Lower leg skin (tissue), 3 donors: ENCODE measurements at regions not wholly inside any gene's neighbourhood (a gene's known extent, or its start where the extent isn't known, plus 50 kb on each side); places are given as distances from the start of the nearest gene placed in this dataset.
A peak's percentile ranks its signal among the peaks of the same experiment; 100 is the strongest.
"Not testable (repeated sequence)": the region's sequence is repeated elsewhere in the genome, so short reads cannot be mapped to it uniquely, and the experiment has no call there.

ENCODE experiments used
- DNase-seq, 2 donors: peaks; one replicate each; pipeline ENCODE4 v3.0.0-alpha.2; 2019; ENCODE audit warnings: low spot score in 2 of 2
- H3K4me3 ChIP-seq: fragments of 200-600 bp; sonication (generic); 2 replicates; pipeline ENCODE4 v1.5.1; 2017; ENCODE audit warnings: mild to moderate bottlenecking, low read depth; ENCODE audit not compliant: poor library complexity, severe bottlenecking
- WGBS, 2 donors: methylation state at CpG; one replicate each; pipeline ENCODE4 v1.1.5; 2018; 5-methylcytosine and 5-hydroxymethylcytosine counted together
- intact Hi-C: fragments of 100-400 bp; cut with DNase I; formaldehyde crosslinking; loops from one replicate; pipeline ENCODE4 v1.15.0; 2023; ENCODE audit warnings: low total_unique reads

GRCh38 chr2:90287751-90288150 is 1596.3 kb downstream of the RPIA start:
- intact Hi-C loops, H3K4me3 ChIP-seq, DNase-seq: not testable (repeated sequence)

GRCh38 chr2:90288396-90288795 is 1596.9 kb downstream of the RPIA start:
- intact Hi-C loops, H3K4me3 ChIP-seq, DNase-seq: not testable (repeated sequence)
- WGBS, 2 donors: no CpG with 5 or more reads among the region's 7 CpGs

- WGBS, 2 donors: 72% methylated on average over 4 of the region's 6 CpGs; no CpG with 5 or more reads in 1 of the 2 donors
- intact Hi-C loops: not testable (repeated sequence)
- DNase-seq: peak in 1 of 2 donors; percentile 84
Observed at GRCh38 chr2:90289291-90289980, 1598.0 kb downstream of the RPIA start.

GRCh38 chr2:90290701-90291100 is 1599.2 kb downstream of the RPIA start:
- WGBS, 2 donors: 47 to 63% methylated on average over 2 to 4 of the region's 5 CpGs
- intact Hi-C loops, H3K4me3 ChIP-seq, DNase-seq: not testable (repeated sequence)

More at GRCh38 chr2:90289291-90289980, 1598.0 kb downstream of the RPIA start:
- H3K4me3 ChIP-seq: not testable (repeated sequence)

- intact Hi-C loops, H3K4me3 ChIP-seq: not testable (repeated sequence)
- WGBS, 2 donors: 37% methylated on average over 3 of the region's 5 CpGs; no CpG with 5 or more reads in 1 of the 2 donors
Observed at GRCh38 chr2:90291168-90291883, 1599.9 kb downstream of the RPIA start.

GRCh38 chr2:90291934-90292333 is 1600.5 kb downstream of the RPIA start:
- intact Hi-C loops, H3K4me3 ChIP-seq: not testable (repeated sequence)
- DNase-seq: peak in 1 of 2 donors; percentile 86
- 71% methylated on average over 1 of the region's 1 CpG; no CpG with 5 or more reads in 1 of the 2 donors for WGBS, 2 donors

More at GRCh38 chr2:90291168-90291883, 1599.9 kb downstream of the RPIA start:
- DNase-seq: peak in 1 of 2 donors; percentile 93

- H3K4me3 ChIP-seq, intact Hi-C loops: not testable (repeated sequence)
- peak in 1 of 2 donors; percentile 86 for DNase-seq
- 57 to 67% methylated on average over 2 to 3 of the region's 4 CpGs for WGBS, 2 donors
Observed at GRCh38 chr2:90292451-90292850, 1601.0 kb downstream of the RPIA start.

- peak in 1 of 2 donors; percentile 90 for DNase-seq
- H3K4me3 ChIP-seq, intact Hi-C loops: not testable (repeated sequence)
- 49 to 50% methylated on average over 6 of the region's 6 CpGs for WGBS, 2 donors
Observed at GRCh38 chr2:90293224-90293623, 1601.8 kb downstream of the RPIA start.

- DNase-seq: peak in 1 of 2 donors; percentile 86
- H3K4me3 ChIP-seq, intact Hi-C loops: not testable (repeated sequence)
- WGBS, 2 donors: 86 to 88% methylated on average over 9 of the region's 9 CpGs
Observed at GRCh38 chr2:90293806-90294205, 1602.3 kb downstream of the RPIA start.

GRCh38 chr2:90295036-90295750 is 1603.7 kb downstream of the RPIA start:
- H3K4me3 ChIP-seq, DNase-seq, intact Hi-C loops: not testable (repeated sequence)
- 88% methylated on average over 16 of the region's 17 CpGs for WGBS, 2 donors

GRCh38 chr2:90296484-90296777 is 1605.0 kb downstream of the RPIA start:
- intact Hi-C loops: not testable (repeated sequence)

GRCh38 chr2:90297701-90298100 is 1606.2 kb downstream of the RPIA start:
- H3K4me3 ChIP-seq, intact Hi-C loops, DNase-seq: not testable (repeated sequence)
- WGBS, 2 donors: 67% methylated on average over 1 of the region's 2 CpGs; no CpG with 5 or more reads in 1 of the 2 donors

More at GRCh38 chr2:90296484-90296777, 1605.0 kb downstream of the RPIA start:
- H3K4me3 ChIP-seq: not testable (repeated sequence)
- peak in 1 of 2 donors; percentile 85 for DNase-seq

- WGBS, 2 donors: 50% methylated on average over 1 of the region's 1 CpG; no CpG with 5 or more reads in 1 of the 2 donors
- H3K4me3 ChIP-seq, DNase-seq, intact Hi-C loops: not testable (repeated sequence)
Observed at GRCh38 chr2:90298126-90298755, 1606.8 kb downstream of the RPIA start.

GRCh38 chr2:90298983-90299382 is 1607.5 kb downstream of the RPIA start:
- H3K4me3 ChIP-seq, intact Hi-C loops: not testable (repeated sequence)
- 53 to 78% methylated on average over 2 of the region's 5 CpGs for WGBS, 2 donors
- peak in 1 of 2 donors; percentile 17 for DNase-seq
